Adipocyte (in vitro differentiated cells): ENCODE measurements at regions not wholly inside any gene's neighbourhood (a gene's known extent, or its start where the extent isn't known, plus 50 kb on each side); places are given as distances from the start of the nearest gene placed in this dataset.
"Not testable (repeated sequence)": the region's sequence is repeated elsewhere in the genome, so short reads cannot be mapped to it uniquely, and the experiment has no call there.

Source experiments
- DNase-seq: peaks from one replicate; pipeline ENCODE4 v3.0.0-alpha.2; 2015; ENCODE audit warnings: low read depth
- H3K27me3 ChIP-seq: replicated peaks from 2 replicates; pipeline ENCODE4 v1.7.0; 2013; ENCODE audit warnings: mild to moderate bottlenecking, low read length, moderate library complexity; ENCODE audit not compliant: control insufficient read depth, insufficient read depth
- H3K36me3 ChIP-seq: 2 replicates; pipeline ENCODE4 v1.7.0; 2013; ENCODE audit warnings: low read length, mild to moderate bottlenecking, moderate library complexity; ENCODE audit not compliant: control insufficient read depth, insufficient read depth, severe bottlenecking
- H3K4me1 ChIP-seq: 2 replicates; pipeline ENCODE4 v1.7.0; 2013; ENCODE audit warnings: mild to moderate bottlenecking, low read length, moderate library complexity; ENCODE audit not compliant: control insufficient read depth, insufficient read depth
- H3K4me3 ChIP-seq: 2 replicates; pipeline ENCODE4 v1.7.0; 2013; ENCODE audit warnings: mild to moderate bottlenecking, low read length, moderate library complexity
- H3K9ac ChIP-seq: 2 replicates; pipeline ENCODE4 v1.7.0; 2013; ENCODE audit warnings: mild to moderate bottlenecking, low read length, moderate library complexity
- H3K9me3 ChIP-seq: 2 replicates; pipeline ENCODE4 v1.7.0; 2013; ENCODE audit warnings: mild to moderate bottlenecking, low read length, moderate library complexity; ENCODE audit not compliant: control insufficient read depth

DNA sequence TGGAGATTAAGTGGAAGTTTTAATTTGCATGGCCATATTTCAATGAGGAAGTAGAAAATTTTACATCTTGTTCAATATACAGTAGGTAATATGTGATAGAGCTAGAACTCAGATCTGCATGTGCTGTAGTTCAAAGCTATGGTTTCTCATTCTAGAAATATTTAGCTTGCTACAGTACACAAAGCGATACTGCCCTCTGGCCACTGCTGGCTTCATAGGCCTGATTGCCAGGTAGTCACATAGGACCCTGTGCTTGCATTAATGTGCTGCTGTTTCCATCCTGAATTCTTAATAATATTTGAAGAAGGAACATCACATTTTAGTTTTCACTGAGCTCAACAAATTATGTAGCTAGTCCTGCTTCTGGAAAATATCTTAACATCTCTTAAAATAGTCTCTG, 87.0 kb downstream of the PLSCR2 start:
- H3K4me3 ChIP-seq, result no peak overlapping the region
- no peaks in the 10 kb centered on the region for H3K9me3 ChIP-seq
- peak; percentile 51 for DNase-seq
- no peaks in the 10 kb centered on the region for H3K36me3 ChIP-seq
- no peaks in the 10 kb centered on the region for H3K4me1 ChIP-seq
- H3K9ac ChIP-seq, result no peak overlapping the region
- no peaks in the 10 kb centered on the region for H3K27me3 ChIP-seq

DNA sequence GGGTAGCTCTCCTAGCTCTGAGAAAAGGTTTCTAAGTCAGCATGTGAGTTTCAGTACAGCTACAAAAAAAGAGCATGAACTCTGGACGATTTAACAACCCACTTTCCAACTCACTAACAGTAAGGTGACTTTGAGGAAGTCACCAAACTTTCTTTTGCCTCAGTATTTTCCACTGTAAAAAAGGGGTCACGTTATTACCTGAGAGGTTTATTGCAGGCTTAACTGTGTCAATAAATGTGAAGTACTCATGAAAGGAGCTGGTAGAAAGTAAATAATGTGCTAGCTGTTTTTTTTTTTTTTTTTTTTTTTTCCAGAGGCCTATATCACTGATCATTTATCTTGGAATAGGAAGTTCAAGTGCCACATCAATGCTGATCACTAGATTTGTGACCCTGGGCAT, 89.3 kb downstream of the PLSCR2 start:
- no peaks in the 10 kb centered on the region for H3K9me3 ChIP-seq
- H3K4me3 ChIP-seq, result no peak overlapping the region
- H3K9ac ChIP-seq, result no peak overlapping the region
- H3K36me3 ChIP-seq, result no peaks in the 10 kb centered on the region
- H3K4me1 ChIP-seq, result no peaks in the 10 kb centered on the region
- H3K27me3 ChIP-seq, result no peaks in the 10 kb centered on the region
- DNase-seq, result no peak

DNA sequence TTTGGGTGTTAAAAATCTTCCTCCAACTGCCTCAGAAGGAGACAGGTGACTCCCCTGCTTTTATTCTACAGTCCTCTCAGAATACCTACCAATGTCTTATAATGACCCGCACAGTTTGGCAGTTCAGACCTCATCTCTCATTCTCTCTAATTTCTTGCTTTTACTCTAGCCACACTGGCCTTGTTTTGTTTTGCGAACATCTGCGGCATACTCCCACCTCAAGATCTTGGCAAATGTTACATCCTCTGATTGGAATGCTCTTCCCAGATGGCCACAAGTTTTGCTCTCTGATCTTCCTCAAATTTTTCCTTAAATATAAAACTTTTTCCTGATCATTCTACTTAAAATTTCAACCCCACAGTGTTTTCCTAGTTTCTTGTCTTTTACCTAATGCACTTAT, 94.1 kb downstream of the PLSCR2 start:
- no peak overlapping the region for H3K4me3 ChIP-seq
- peaks cover 9% of the 10 kb centered on the region for H3K4me1 ChIP-seq
- no peaks in the 10 kb centered on the region for H3K36me3 ChIP-seq
- no peak overlapping the region for H3K9ac ChIP-seq
- peaks cover 9% of the 10 kb centered on the region for H3K9me3 ChIP-seq
- no peaks in the 10 kb centered on the region for H3K27me3 ChIP-seq
- no peak for DNase-seq

DNA sequence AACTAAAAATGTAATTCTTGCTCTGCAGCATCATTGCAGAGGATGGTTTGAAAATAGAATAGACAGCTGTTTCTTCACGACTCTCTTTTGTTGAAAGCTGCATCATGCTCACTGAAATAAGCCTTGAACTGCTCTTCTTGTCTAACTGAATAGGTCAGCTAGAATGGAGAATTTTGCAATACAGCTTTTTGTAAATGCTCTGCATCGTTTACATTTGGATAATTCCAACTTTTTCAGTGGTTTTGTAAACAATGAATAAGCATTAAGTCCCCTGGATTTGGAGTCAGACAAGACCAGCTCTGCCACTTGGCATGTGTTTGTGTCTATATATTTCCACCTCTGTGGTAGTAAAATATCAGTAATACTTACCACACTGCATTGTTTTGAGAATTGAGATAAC, 95.2 kb downstream of the PLSCR2 start:
- Histone ChIP-seq H3K27me3 (no peaks in the 10 kb centered on the region), H3K4me3 (no peak overlapping the region), H3K36me3 (no peaks in the 10 kb centered on the region), H3K9me3 (peaks cover 9% of the 10 kb centered on the region), H3K4me1 (peaks cover 9% of the 10 kb centered on the region), H3K9ac (no peak overlapping the region)
- peak; percentile 78 for DNase-seq

DNA sequence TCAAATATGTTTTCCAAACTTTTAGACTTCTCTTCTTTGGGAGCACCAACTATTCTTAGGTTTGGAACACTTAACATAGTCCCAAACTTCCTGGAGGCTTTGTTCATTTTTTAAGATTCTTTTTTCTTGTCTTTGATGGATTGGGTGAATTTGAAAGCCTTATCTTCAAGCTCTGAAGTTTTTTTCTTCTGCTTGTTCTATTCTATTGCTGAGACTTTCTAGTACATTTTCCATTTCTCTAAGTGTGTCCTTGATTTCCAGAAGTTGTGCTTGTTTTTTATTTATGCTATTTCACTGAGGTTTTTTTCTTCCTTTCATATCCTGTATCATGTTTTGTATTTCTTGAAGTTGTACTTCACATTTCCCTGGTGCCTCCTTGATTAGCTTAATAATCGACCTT, 97.5 kb downstream of the PLSCR2 start:
- no peak for DNase-seq
- no peak overlapping the region for H3K9ac ChIP-seq
- no peaks in the 10 kb centered on the region for H3K27me3 ChIP-seq
- peaks cover 9% of the 10 kb centered on the region for H3K9me3 ChIP-seq
- H3K4me3 ChIP-seq, result no peak overlapping the region
- peaks cover 16% of the 10 kb centered on the region for H3K4me1 ChIP-seq
- H3K36me3 ChIP-seq, result no peaks in the 10 kb centered on the region

DNA sequence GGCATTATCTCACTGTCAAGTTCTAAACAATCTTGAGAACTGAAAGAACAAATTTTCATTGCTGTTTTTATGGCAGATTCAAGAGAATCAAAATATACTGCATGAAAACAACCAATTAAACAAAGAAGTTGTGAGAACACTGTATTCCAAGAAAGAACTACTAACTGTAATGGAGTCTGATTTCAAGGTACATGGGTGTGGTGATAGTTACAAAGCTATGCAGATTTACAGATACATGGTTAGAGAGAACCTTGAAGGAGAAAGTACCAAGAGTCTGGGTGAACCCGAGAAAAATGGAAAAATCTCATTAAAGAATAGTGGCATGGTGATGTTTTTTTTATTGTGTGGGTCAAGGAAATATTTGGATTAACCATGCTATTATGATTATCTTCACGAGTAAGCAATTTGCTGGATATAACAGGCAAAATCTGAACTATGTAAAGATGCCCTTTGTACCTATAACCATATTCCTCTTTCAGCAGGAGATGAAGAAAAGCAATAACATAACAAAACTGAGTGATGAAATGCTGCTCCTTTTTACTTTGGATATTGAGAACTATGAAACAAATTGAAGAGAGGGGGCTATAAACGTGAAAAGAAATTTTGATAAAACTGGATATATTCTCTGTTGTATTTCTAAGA, 100.4 kb downstream of the PLSCR2 start:
- Histone ChIP-seq H3K4me1 (peaks cover 9% of the 10 kb centered on the region), H3K36me3 (no peaks in the 10 kb centered on the region), H3K27me3 (no peaks in the 10 kb centered on the region), H3K9ac (no peak overlapping the region), H3K4me3 (no peak overlapping the region), H3K9me3 (peaks cover 9% of the 10 kb centered on the region)
- no peak for DNase-seq

DNA sequence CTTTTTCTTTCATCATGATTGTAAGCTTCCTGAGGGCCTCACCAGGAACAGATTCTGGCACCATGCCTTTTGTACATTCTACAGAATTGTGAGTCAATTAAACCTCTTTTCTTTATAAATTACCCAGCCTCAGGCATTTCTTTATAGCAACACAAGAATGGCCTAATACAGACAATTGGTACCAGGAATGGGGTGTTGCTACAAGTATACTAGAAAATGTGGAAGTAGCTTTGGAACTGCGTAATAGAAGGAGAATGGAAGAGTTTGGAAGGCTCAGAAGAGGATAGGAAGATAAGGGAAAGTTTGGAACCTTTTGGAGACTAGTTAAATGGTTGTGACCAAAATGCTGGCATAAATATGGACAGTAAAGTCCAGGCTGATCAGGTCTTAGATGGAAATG, 108.9 kb upstream of the PLSCR4 start:
- DNase-seq, result no peak
- no peak overlapping the region for H3K9ac ChIP-seq
- H3K27me3 ChIP-seq, result no peaks in the 10 kb centered on the region
- peaks cover 17% of the 10 kb centered on the region for H3K9me3 ChIP-seq
- H3K36me3 ChIP-seq, result no peaks in the 10 kb centered on the region
- no peaks in the 10 kb centered on the region for H3K4me1 ChIP-seq
- peak overlapping the region; percentile 4 for H3K4me3 ChIP-seq

DNA sequence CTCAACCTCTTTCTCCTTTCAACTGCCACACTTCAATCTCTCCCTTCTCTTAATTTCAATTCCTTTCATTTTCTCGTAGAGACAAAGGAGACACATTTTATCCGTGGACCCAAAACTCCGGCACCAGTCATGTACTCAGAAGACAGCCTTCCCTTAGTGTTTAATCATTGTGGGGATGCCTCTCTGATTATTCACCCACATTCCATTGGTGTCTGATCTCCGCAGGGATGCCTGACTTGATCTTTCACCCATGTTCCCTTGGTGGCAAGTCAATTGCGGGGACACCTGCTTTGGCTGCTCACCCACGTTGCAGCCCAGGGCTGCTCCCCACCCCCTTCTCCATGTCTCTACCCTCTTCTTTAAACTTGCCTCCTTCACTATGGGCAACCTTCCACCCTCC, 103.5 kb upstream of the PLSCR4 start:
- not testable (repeated sequence) for H3K9me3 ChIP-seq, H3K4me3 ChIP-seq, H3K27me3 ChIP-seq, H3K36me3 ChIP-seq, DNase-seq, H3K4me1 ChIP-seq, H3K9ac ChIP-seq

DNA sequence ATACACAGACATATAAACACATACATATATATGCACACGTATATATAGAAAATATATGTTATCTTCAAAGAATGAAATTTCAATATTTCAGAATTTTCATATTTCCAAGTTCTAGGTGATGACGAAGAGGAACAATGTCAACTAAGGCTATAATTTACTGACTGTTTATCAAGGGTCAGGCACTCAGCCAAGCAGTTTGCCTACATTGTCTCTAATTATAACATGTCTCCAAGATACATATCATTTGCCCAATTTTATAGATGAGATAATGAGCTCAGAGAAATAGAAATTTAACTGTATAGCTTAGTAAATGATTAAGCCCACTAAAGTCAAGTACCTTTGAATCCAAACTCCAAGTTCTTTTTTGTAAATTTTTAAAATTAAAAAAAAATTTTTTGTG, 99.9 kb upstream of the PLSCR4 start:
- H3K4me3 ChIP-seq, result no peak overlapping the region
- no peak overlapping the region for H3K9ac ChIP-seq
- no peaks in the 10 kb centered on the region for H3K4me1 ChIP-seq
- no peaks in the 10 kb centered on the region for H3K9me3 ChIP-seq
- no peak for DNase-seq
- no peaks in the 10 kb centered on the region for H3K27me3 ChIP-seq
- no peaks in the 10 kb centered on the region for H3K36me3 ChIP-seq

DNA sequence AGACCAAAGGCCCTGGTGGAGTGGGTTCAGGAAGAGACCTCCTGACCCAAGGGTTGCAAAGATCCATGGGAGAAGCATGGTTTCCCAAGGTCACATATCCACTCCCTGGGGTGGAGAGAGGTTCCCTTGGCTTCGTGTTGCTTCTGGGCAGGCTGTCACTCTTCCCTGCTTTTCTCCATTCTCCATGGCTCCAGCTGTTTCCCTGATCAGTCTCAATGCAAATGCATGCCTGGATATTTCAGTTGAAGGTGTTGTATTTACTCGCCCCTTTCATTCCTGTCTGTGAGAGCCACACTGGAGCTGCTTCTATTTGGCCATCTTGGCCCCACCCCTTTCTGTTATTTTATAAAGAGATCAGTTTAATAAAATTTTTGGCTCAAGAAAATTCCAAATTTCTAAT, 95.0 kb upstream of the PLSCR4 start:
- Histone ChIP-seq H3K27me3 (no peaks in the 10 kb centered on the region), H3K4me3 (no peak overlapping the region), H3K9ac (no peak overlapping the region), H3K4me1 (peaks cover 8% of the 10 kb centered on the region), H3K9me3 (no peaks in the 10 kb centered on the region), H3K36me3 (no peaks in the 10 kb centered on the region)
- DNase-seq, result no peak

DNA sequence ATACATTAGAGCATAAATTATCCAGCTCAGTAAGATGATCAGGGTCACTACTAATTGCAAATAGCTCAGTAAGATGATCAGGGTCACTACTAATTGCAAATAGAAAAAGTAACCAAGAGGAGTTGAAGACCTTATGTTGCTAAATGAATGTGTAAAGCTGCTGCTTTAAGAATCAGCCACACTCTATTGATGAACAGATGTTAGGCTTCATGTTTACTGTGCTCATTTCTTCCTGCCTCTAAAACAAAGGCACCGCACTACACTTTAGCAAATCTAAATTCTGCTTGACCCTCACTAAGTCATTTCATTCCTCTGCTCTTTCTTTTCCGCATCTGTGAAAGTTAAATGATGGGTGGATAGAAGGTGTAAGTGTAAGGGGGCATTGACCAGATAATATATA, 92.6 kb upstream of the PLSCR4 start:
- no peaks in the 10 kb centered on the region for H3K27me3 ChIP-seq
- no peak overlapping the region for H3K9ac ChIP-seq
- H3K4me1 ChIP-seq, result peaks cover 8% of the 10 kb centered on the region
- H3K4me3 ChIP-seq, result no peak overlapping the region
- DNase-seq, result no peak
- no peaks in the 10 kb centered on the region for H3K9me3 ChIP-seq
- no peaks in the 10 kb centered on the region for H3K36me3 ChIP-seq

DNA sequence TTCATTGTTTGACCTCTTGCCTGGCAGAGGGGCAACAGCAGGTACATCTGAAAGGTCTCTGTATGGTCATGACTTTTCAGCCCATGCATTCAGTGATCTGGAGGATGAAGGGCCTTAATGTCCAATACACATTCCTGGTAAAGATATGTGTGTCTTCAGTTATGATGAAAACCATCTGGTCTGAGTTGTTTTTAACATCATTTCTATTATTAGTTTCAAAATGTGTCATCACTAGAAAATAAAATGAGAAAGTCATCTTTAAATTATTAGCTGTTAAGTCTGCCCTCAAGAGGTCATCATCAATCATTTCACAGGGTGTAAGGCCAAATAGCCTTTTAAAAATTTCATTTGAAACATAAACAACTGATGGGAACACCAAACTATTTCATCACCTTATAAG, 92.1 kb upstream of the PLSCR4 start:
- Histone ChIP-seq H3K36me3 (no peaks in the 10 kb centered on the region), H3K9ac (no peak overlapping the region), H3K4me1 (peaks cover 8% of the 10 kb centered on the region), H3K27me3 (no peaks in the 10 kb centered on the region), H3K4me3 (no peak overlapping the region), H3K9me3 (no peaks in the 10 kb centered on the region)
- peak; percentile 18 for DNase-seq
